ENCODE measurements at regions not wholly inside any gene's neighbourhood (a gene's known extent, or its start where the extent isn't known, plus 50 kb on each side); places are given as distances from the start of the nearest gene placed in this dataset.

DNA sequence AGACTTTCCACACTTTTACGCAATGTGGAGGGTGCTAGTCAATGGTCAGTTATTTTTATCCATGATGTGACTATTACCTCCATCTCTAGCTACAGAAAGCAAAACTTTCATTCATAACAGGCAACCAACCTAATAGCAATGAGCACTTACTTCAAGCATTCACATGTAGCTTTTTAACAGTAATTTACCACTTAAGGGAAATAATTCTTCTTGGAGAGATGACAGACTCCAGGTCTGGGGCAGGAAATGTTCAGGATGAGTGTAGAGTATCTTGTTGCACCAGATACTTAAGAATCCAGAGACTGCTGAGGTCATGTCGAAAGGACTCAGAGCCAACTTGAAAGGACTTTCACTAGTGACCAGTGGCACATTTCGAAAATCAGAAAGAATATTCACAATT lies 347.6 kb downstream of the CHRM3 start:
- TF ChIP-seq, protein P1, sequence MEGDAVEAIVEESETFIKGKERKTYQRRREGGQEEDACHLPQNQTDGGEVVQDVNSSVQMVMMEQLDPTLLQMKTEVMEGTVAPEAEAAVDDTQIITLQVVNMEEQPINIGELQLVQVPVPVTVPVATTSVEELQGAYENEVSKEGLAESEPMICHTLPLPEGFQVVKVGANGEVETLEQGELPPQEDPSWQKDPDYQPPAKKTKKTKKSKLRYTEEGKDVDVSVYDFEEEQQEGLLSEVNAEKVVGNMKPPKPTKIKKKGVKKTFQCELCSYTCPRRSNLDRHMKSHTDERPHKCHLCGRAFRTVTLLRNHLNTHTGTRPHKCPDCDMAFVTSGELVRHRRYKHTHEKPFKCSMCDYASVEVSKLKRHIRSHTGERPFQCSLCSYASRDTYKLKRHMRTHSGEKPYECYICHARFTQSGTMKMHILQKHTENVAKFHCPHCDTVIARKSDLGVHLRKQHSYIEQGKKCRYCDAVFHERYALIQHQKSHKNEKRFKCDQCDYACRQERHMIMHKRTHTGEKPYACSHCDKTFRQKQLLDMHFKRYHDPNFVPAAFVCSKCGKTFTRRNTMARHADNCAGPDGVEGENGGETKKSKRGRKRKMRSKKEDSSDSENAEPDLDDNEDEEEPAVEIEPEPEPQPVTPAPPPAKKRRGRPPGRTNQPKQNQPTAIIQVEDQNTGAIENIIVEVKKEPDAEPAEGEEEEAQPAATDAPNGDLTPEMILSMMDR (IDR thresholded peaks at IDR 0.05; ENCODE audit: low read depth, low read length, missing control alignments) = no peak
- H3K4me3 ChIP-seq (replicated peaks; ENCODE audit: low read depth, low read length) = no peak overlapping the region
- no peak for DNase-seq (ENCODE audit: extremely low read depth, low read depth)

DNA sequence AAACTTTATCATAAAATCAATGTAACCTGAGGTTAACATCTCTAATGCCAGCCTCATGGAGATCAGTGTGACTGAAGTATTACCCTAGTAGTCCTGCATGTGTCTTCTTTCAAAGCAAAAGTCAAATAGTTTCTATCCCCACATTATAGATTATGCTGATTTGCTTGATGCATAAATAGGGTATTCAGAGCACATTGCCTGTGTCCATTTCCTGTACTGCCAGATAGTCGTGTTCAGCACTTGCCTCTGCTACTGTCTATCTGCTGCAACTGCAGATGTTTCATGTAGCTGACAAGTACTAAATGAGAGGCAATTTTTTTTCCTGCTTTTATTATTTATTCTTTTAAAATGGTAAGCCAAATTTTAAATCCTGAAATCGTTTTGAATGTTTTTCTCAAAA lies 348.7 kb downstream of the CHRM3 start:
- H3K4me3 ChIP-seq (replicated peaks; ENCODE audit: low read depth, low read length) = no peak overlapping the region
- DNase-seq (ENCODE audit: extremely low read depth, low read depth) = no peak
- TF ChIP-seq, protein P1 (IDR thresholded peaks at IDR 0.05; ENCODE audit: low read depth, low read length, missing control alignments) = no peak

- no peak overlapping the region for H3K4me3 ChIP-seq (replicated peaks; ENCODE audit: low read depth, low read length)
- DNase-seq (ENCODE audit: extremely low read depth, low read depth) = no peak
- TF ChIP-seq, protein P1 (IDR thresholded peaks at IDR 0.05; ENCODE audit: low read depth, low read length, missing control alignments) = no peak
These were observed 350.1 kb downstream of the CHRM3 start for GRCh38 chr1:239736479-239736878.

- DNase-seq (ENCODE audit: extremely low read depth, low read depth) = no peak
- TF ChIP-seq, protein P1 (IDR thresholded peaks at IDR 0.05; ENCODE audit: low read depth, low read length, missing control alignments) = no peak
These were observed 352.3 kb upstream of the FMN2 start for GRCh38 chr1:239739375-239739774.

DNA sequence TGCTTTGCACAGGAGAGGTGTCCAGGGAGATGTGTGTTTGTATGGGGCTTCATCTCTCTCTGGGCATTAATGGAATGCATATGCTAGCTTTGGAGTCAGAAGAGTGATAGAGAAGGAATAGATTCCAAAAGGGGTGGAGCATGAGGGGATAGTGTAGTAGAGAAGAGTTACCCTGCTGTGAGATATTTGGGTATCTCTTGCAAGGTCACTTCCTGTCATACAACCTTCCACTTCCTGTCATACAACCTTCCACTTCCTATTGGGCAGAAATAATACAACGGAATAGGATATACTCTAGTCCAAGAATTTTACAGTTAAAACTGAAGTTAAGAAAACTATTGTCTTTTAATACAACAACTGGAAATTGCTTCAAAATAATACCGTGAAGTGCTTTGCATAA lies 351.8 kb upstream of the FMN2 start:
- DNase-seq (ENCODE audit: extremely low read depth, low read depth) = no peak
- TF ChIP-seq, protein P1 (IDR thresholded peaks at IDR 0.05; ENCODE audit: low read depth, low read length, missing control alignments) = no peak
- no peak overlapping the region for H3K4me3 ChIP-seq (replicated peaks; ENCODE audit: low read depth, low read length)

More at GRCh38 chr1:239739375-239739774, 352.3 kb upstream of the FMN2 start:
- no peak overlapping the region for H3K4me3 ChIP-seq (replicated peaks; ENCODE audit: low read depth, low read length)

- no peak overlapping the region for H3K4me3 ChIP-seq (replicated peaks; ENCODE audit: low read depth, low read length)
- TF ChIP-seq, protein P1 (IDR thresholded peaks at IDR 0.05; ENCODE audit: low read depth, low read length, missing control alignments) = no peak
- no peak for DNase-seq (ENCODE audit: extremely low read depth, low read depth)
These were observed 349.1 kb upstream of the FMN2 start for GRCh38 chr1:239742416-239743109.

DNA sequence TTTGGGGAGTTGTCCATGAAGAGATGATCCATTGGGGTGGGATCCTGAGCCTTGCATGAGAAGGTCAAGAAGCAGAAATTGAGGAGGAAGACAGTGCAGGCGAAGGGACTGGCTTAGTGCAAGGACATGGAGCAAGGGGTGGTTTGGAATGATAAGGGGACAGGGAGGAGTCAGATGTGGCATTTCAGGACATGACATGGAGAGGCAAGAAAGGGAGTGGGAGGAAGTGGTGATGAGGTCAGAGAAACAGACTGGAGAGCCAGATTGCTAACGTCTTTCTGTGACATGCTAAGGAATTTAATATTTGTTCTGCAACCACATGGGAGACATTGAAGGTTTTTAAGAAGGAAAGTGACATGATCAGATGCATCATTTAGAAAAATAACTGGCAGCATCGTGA lies 346.8 kb upstream of the FMN2 start:
- no peak for DNase-seq (ENCODE audit: extremely low read depth, low read depth)
- TF ChIP-seq, protein P1 (IDR thresholded peaks at IDR 0.05; ENCODE audit: low read depth, low read length, missing control alignments) = no peak
- no peak overlapping the region for H3K4me3 ChIP-seq (replicated peaks; ENCODE audit: low read depth, low read length)

Measured in HFF-Myc (cell line).